Astrocyte (in vitro differentiated cells and primary cell): ENCODE measurements at regions not wholly inside any gene's neighbourhood (a gene's known extent, or its start where the extent isn't known, plus 50 kb on each side); places are given as distances from the start of the nearest gene placed in this dataset.

Experiments
- EZH2 ChIP-seq: IDR thresholded peaks from 2 replicates; pipeline ENCODE4 v1.6.1; 2012; ENCODE audit warnings: mild to moderate bottlenecking, low read length, inconsistent platforms; ENCODE audit not compliant: insufficient read depth
- TF ChIP-seq, protein P1 (sequence below): IDR thresholded peaks from 2 replicates; pipeline ENCODE4 v1.5.1; 2011; ENCODE audit warnings: low read depth, mild to moderate bottlenecking, inconsistent platforms, low read length, moderate library complexity; ENCODE audit not compliant: insufficient read depth

DNA sequence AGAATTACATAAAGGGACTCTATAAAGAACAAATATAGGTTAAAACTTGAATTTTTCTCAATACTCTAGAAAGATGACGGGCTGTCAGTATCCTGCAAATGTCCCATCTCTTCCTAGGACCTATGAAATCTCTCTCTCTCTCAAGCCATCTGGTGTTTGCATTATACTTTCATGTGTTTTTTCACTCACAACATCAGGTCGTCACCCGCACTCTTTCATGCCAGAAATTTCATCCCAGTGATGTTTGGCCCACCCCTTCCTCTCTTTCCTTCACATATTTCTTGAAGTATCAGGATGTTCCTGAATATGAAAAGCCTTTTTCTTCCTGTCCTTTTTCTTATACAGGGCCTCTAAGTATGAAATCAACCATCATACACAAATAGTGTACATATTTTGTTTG lies 63.3 kb upstream of the GAS1 start:
- TF ChIP-seq, protein P1, sequence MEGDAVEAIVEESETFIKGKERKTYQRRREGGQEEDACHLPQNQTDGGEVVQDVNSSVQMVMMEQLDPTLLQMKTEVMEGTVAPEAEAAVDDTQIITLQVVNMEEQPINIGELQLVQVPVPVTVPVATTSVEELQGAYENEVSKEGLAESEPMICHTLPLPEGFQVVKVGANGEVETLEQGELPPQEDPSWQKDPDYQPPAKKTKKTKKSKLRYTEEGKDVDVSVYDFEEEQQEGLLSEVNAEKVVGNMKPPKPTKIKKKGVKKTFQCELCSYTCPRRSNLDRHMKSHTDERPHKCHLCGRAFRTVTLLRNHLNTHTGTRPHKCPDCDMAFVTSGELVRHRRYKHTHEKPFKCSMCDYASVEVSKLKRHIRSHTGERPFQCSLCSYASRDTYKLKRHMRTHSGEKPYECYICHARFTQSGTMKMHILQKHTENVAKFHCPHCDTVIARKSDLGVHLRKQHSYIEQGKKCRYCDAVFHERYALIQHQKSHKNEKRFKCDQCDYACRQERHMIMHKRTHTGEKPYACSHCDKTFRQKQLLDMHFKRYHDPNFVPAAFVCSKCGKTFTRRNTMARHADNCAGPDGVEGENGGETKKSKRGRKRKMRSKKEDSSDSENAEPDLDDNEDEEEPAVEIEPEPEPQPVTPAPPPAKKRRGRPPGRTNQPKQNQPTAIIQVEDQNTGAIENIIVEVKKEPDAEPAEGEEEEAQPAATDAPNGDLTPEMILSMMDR: no peak
- TF ChIP-seq EZH2: no peak
